ENCODE measurements at regions not wholly inside any gene's neighbourhood (a gene's known extent, or its start where the extent isn't known, plus 50 kb on each side); places are given as distances from the start of the nearest gene placed in this dataset.

- TF ChIP-seq EP300 (IDR thresholded peaks at IDR 0.05; ENCODE audit: low read depth in 2 of 2, low read length in 2 of 2), result peak in 1 of 2 experiments; percentile 49; a peak in 1 of 4 replicates
- TF ChIP-seq EP300 (CRISPR knock-in tag; IDR thresholded peaks at IDR 0.05; ENCODE audit: borderline replicate concordance), result no peak
- TF ChIP-seq KLF15 (CRISPR knock-in tag; IDR thresholded peaks at IDR 0.05; ENCODE audit: borderline replicate concordance), result no peak
- no peak for TF ChIP-seq ZNF350 (CRISPR knock-in tag; IDR thresholded peaks at IDR 0.05; ENCODE audit: borderline replicate concordance, low read depth)
- TF ChIP-seq ZNF574 (CRISPR knock-in tag; IDR thresholded peaks at IDR 0.05), result no peak
- TF ChIP-seq SNAI1 (CRISPR knock-in tag; IDR thresholded peaks at IDR 0.05; ENCODE audit: borderline replicate concordance), result no peak
- no peak for TF ChIP-seq STAT5B (CRISPR knock-in tag; IDR thresholded peaks at IDR 0.05)
- no peak for TF ChIP-seq NFYB (CRISPR knock-in tag; IDR thresholded peaks at IDR 0.05)
- TF ChIP-seq MAFK (conservative IDR thresholded peaks at IDR 0.05 in 1 of 2, IDR thresholded peaks at IDR 0.05 in 1 of 2; ENCODE audit: low read length in 2 of 2), result peak; percentile 56 to 72
- no peak for TF ChIP-seq JUND (CRISPR knock-in tag; IDR thresholded peaks at IDR 0.05)
- no peak for TF ChIP-seq GMEB1 (CRISPR knock-in tag; IDR thresholded peaks at IDR 0.05; ENCODE audit: borderline replicate concordance)
- no peak for TF ChIP-seq REPIN1 (CRISPR knock-in tag; IDR thresholded peaks at IDR 0.05; ENCODE audit: borderline replicate concordance, low read depth)
- no peak for TF ChIP-seq ZNF543 (CRISPR knock-in tag; IDR thresholded peaks at IDR 0.05)
- TF ChIP-seq ZNF331 (CRISPR knock-in tag; IDR thresholded peaks at IDR 0.05), result no peak
Observed at GRCh38 chr20:19815553-19815991, 57.5 kb downstream of the RIN2 start (continued).

All from HepG2 (cell line).